PC-9 (cell line): ENCODE measurements at regions not wholly inside any gene's neighbourhood (a gene's known extent, or its start where the extent isn't known, plus 50 kb on each side); places are given as distances from the start of the nearest gene placed in this dataset.

Experiments
- BruUV-seq: library from RNA; stranded (reverse); fragments of 400-500 nt; replicated peaks from 2 replicates; lab custom pipeline; 2021; lab: Mats Ljungman, UMichigan
- CTCF ChIA-PET: fragments of 300-600 bp; sonication (Branson Sonifier 250); formaldehyde crosslinking; loops from one replicate; lab custom pipeline; 2022; ENCODE audit warnings: antibody characterized with exemption; lab: Charles Lee
- POLR2A ChIA-PET: fragments of 300-600 bp; sonication (Branson Sonifier 250); formaldehyde crosslinking; loops from one replicate; lab custom pipeline; 2022; ENCODE audit warnings: antibody characterized with exemption; ENCODE audit not compliant: unreplicated experiment; lab: Charles Lee
- DNase-seq, 2 experiments: peaks; one replicate each; pipeline versions ENCODE4 v3.0.0 to v3.0.0-alpha.2; 2015 to 2022; ENCODE audit warnings: mixed read lengths in 1 of 2
- H2AFZ ChIP-seq: fragments of 200-600 bp; sonication (generic); 2 replicates; pipeline ENCODE4 v1.8.1; 2017; ENCODE audit warnings: antibody characterized with exemption
- H3F3A ChIP-seq: fragments of 200-600 bp; sonication (generic); 2 replicates; pipeline ENCODE4 v1.8.1; 2017; ENCODE audit warnings: antibody characterized with exemption, mild to moderate bottlenecking, low read depth; ENCODE audit not compliant: insufficient read depth
- H3K27ac ChIP-seq: fragments of 200-600 bp; sonication (generic); 2 replicates; pipeline ENCODE4 v1.6.1; 2016; ENCODE audit warnings: mixed run types
- H3K27me3 ChIP-seq: fragments of 200-600 bp; sonication (generic); 2 replicates; pipeline ENCODE4 v1.6.1; 2016; ENCODE audit warnings: low read depth, mixed run types; ENCODE audit not compliant: insufficient read depth
- H3K36me3 ChIP-seq: fragments of 200-600 bp; sonication (generic); 2 replicates; pipeline ENCODE4 v1.6.1; 2016; ENCODE audit warnings: low read depth, mixed run types
- H3K4me1 ChIP-seq: fragments of 200-600 bp; sonication (generic); replicated peaks from 2 replicates; pipeline ENCODE4 v1.6.1; 2016; ENCODE audit warnings: mixed run types; ENCODE audit not compliant: insufficient read depth
- H3K4me2 ChIP-seq: fragments of 200-600 bp; sonication (generic); 2 replicates; pipeline ENCODE4 v1.6.1; 2017; ENCODE audit warnings: mixed run types
- H3K4me3 ChIP-seq: fragments of 200-600 bp; sonication (generic); 2 replicates; pipeline ENCODE4 v1.6.1; 2016; ENCODE audit warnings: mixed run types
- H3K79me2 ChIP-seq: fragments of 200-600 bp; sonication (generic); 2 replicates; pipeline ENCODE4 v1.6.1; 2017; ENCODE audit warnings: low read depth, mixed run types
- H3K9me2 ChIP-seq: fragments of 200-600 bp; sonication (generic); 2 replicates; pipeline ENCODE4 v1.8.1; 2017; ENCODE audit warnings: mild to moderate bottlenecking; ENCODE audit not compliant: insufficient read depth
- H3K9me3 ChIP-seq: fragments of 200-600 bp; sonication (generic); 2 replicates; pipeline ENCODE4 v1.8.1; 2016; ENCODE audit warnings: low read depth; ENCODE audit not compliant: insufficient read depth
- H4K20me1 ChIP-seq: fragments of 200-600 bp; sonication (generic); 2 replicates; pipeline ENCODE4 v1.8.1; 2017; ENCODE audit not compliant: insufficient read depth
- EZH2 ChIP-seq: fragments of 200-600 bp; sonication (generic); IDR thresholded peaks from 2 replicates; pipeline ENCODE4 v1.8.0; 2017; ENCODE audit warnings: antibody characterized with exemption, low read depth
- intact Hi-C: fragments of 100-400 bp; cut with micrococcal nuclease; formaldehyde crosslinking; loops from one replicate; pipeline ENCODE4 v1.10.0; 2022; ENCODE audit not compliant: unreplicated experiment
- TF ChIP-seq, protein P1 (sequence below): fragments of 200-600 bp; sonication (generic); conservative IDR thresholded peaks from 2 replicates; pipeline ENCODE4 v1.6.1; 2017; ENCODE audit warnings: mixed run types, antibody characterized with exemption, mild to moderate bottlenecking, moderate library complexity

DNA sequence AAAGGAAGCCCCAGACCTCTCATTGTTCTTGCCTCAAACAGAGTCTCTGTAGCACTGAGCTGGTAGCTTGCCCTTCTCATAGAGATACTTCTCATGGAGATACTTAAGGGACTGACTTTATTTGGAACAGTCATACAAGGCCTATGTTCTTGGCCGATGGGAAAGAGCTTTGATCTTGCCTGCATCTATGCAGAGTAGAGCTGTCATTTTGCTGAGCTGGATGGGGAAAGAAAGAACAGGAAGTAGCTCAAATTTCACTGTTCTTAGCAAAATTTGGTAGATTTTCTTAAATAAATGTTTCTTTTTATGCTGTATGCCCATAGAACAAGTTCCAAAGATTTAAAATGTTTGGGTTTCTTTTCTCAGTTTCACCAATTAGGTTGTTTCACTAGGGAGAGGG, 119.3 kb upstream of the SEC61G start:
- H3K79me2 ChIP-seq = no peaks in the 10 kb centered on the region
- H3K4me3 ChIP-seq = no peak overlapping the region
- BruUV-seq = no TSS peak
- intact Hi-C loops = loop anchor here (5.0 kb wide), 6 partner anchors 41 to 164 kb away; no protein-coding TSS in a partner anchor
- no peaks in the 10 kb centered on the region for H4K20me1 ChIP-seq
- H3K27me3 ChIP-seq = no peaks in the 10 kb centered on the region
- POLR2A ChIA-PET = interaction anchor here (1.2 kb wide), 1 partner anchor 83 kb away, joined by 10 read pairs; no protein-coding TSS in a partner anchor
- no peak overlapping the region for H3K27ac ChIP-seq
- CTCF ChIA-PET = interaction anchor here (0.7 to 1.3 kb wide), 5 partner anchors 107 to 377 kb away, joined by 3 to 6 read pairs (median 4); partner anchors contain the start of gene EGFR
- peaks cover 3% of the 10 kb centered on the region; the same call in 1 of the 2 replicates for H3K9me3 ChIP-seq
- H3K4me1 ChIP-seq = peaks cover 8% of the 10 kb centered on the region
- no peak for DNase-seq
- H3F3A ChIP-seq = 0 out of 2 replicates have a peak, but pooled peaks cover 3% of the 10 kb centered on the region
- no peak for TF ChIP-seq EZH2
- TF ChIP-seq, protein P1, sequence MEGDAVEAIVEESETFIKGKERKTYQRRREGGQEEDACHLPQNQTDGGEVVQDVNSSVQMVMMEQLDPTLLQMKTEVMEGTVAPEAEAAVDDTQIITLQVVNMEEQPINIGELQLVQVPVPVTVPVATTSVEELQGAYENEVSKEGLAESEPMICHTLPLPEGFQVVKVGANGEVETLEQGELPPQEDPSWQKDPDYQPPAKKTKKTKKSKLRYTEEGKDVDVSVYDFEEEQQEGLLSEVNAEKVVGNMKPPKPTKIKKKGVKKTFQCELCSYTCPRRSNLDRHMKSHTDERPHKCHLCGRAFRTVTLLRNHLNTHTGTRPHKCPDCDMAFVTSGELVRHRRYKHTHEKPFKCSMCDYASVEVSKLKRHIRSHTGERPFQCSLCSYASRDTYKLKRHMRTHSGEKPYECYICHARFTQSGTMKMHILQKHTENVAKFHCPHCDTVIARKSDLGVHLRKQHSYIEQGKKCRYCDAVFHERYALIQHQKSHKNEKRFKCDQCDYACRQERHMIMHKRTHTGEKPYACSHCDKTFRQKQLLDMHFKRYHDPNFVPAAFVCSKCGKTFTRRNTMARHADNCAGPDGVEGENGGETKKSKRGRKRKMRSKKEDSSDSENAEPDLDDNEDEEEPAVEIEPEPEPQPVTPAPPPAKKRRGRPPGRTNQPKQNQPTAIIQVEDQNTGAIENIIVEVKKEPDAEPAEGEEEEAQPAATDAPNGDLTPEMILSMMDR = no peak
- H3K36me3 ChIP-seq = no peaks in the 10 kb centered on the region
- no peak overlapping the region for H2AFZ ChIP-seq
- H3K4me2 ChIP-seq = no peak overlapping the region
- H3K9me2 ChIP-seq = no peaks in the 10 kb centered on the region; the same call in 1 of the 2 replicates

DNA sequence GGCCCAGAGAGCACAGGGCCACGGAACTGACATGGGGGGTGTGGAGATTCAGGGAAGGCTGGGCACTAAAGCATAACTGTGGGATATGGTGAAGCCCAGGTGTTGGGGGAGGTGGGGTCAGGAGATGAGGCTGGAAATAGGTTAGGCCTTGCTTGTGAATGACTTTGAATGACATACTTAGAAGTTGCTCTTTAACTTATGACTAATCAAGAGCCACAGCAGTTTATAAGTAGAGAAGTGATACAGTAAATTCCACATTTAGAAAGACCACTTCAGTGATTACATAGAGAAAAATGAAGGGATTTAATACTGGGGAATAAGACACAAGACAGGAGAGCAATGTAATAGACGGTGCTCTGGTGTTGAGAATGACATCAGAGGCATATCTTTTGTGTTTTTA, 120.8 kb upstream of the SEC61G start:
- no peaks in the 10 kb centered on the region; the same call in 1 of the 2 replicates for H3K9me3 ChIP-seq
- no peaks in the 10 kb centered on the region for H3K79me2 ChIP-seq
- H3K27me3 ChIP-seq = no peaks in the 10 kb centered on the region
- H3K4me3 ChIP-seq = no peak overlapping the region
- no peaks in the 10 kb centered on the region for H3K36me3 ChIP-seq
- 0 out of 2 replicates have a peak, but pooled peaks cover 3% of the 10 kb centered on the region for H3F3A ChIP-seq
- no peak overlapping the region for H2AFZ ChIP-seq
- H3K9me2 ChIP-seq = no peaks in the 10 kb centered on the region; the same call in 1 of the 2 replicates
- no peak overlapping the region for H3K4me2 ChIP-seq
- H3K27ac ChIP-seq = no peak overlapping the region
- peaks cover 8% of the 10 kb centered on the region for H3K4me1 ChIP-seq
- ChIA-PET POLR2A (no interaction called here), CTCF (no interaction called here)
- DNase-seq = no peak
- TF ChIP-seq EZH2 = no peak
- TF ChIP-seq, protein P1 = no peak
- H4K20me1 ChIP-seq = no peaks in the 10 kb centered on the region
- intact Hi-C loops = loop anchor here (5.0 kb wide), 6 partner anchors 42 to 163 kb away; no protein-coding TSS in a partner anchor
- BruUV-seq = no TSS peak

DNA sequence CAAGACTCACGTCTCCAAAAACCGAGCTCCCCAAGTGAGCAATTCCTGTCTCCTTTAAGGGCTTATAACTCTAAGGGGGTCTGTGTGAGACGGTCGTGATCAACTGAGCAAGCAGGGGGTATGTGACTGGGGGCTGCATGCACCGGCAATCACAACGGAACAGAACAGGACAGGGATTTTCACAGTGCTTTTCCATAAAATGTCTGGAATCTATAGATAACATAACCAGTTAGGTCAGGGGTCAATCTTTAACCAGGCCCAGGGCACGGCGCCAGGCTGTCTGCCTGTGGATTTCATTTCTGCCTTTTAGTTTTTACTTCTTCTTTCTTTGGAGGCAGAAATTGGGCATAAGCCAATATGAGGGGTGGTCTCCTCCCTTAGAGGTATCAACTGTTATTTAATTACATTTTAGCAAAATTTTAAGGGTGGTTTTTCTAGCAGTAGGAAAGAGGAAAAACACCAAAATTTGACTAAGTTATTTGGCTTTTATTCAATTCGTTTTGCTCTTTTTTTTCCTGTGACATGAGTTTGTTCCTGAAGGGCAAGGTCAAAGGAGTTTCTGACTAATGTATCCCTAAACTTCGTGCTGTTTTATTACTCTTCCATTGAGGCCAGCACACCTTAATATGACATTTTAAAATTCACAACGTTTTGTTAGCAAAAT, 121.4 kb upstream of the SEC61G start:
- intact Hi-C loops = no loop called here
- H3K4me3 ChIP-seq = no peak overlapping the region
- POLR2A ChIA-PET = no interaction called here

More for the DNA sequence above, 121.4 kb upstream of the SEC61G start:
- H3K4me2 ChIP-seq = no peak overlapping the region
- CTCF ChIA-PET = no interaction called here
- H3K36me3 ChIP-seq = no peaks in the 10 kb centered on the region
- no peak overlapping the region for H2AFZ ChIP-seq
- H3K4me1 ChIP-seq = peaks cover 8% of the 10 kb centered on the region
- no peak overlapping the region for H3K27ac ChIP-seq
- no peak for DNase-seq
- no peaks in the 10 kb centered on the region for H3K27me3 ChIP-seq
- H3K9me2 ChIP-seq = no peaks in the 10 kb centered on the region; the same call in 1 of the 2 replicates
- TF ChIP-seq, protein P1 = no peak
- TF ChIP-seq EZH2 = no peak
- no peaks in the 10 kb centered on the region; the same call in 1 of the 2 replicates for H3K9me3 ChIP-seq
- H3F3A ChIP-seq = 0 out of 2 replicates have a peak, but pooled peaks cover 3% of the 10 kb centered on the region
- BruUV-seq = no TSS peak
- no peaks in the 10 kb centered on the region for H3K79me2 ChIP-seq
- H4K20me1 ChIP-seq = no peaks in the 10 kb centered on the region
